NCI-H2081 treated with DMSO at 0.1 percent for 48 hours (cell line): ENCODE measurements at regions not wholly inside any gene's neighbourhood (a gene's known extent, or its start where the extent isn't known, plus 50 kb on each side); places are given as distances from the start of the nearest gene placed in this dataset.
A peak's percentile ranks its signal among the peaks of the same experiment; 100 is the strongest.
"Not testable (repeated sequence)": the region's sequence is repeated elsewhere in the genome, so short reads cannot be mapped to it uniquely, and the experiment has no call there.

ENCODE experiments used
- DNase-seq: peaks from one replicate; lab custom pipeline; 2025; lab: John Stamatoyannopoulos, UW

- no peak for DNase-seq
Measured at GRCh38 chr18:34280000-34280399, 55.3 kb upstream of the NOL4 start.

DNA sequence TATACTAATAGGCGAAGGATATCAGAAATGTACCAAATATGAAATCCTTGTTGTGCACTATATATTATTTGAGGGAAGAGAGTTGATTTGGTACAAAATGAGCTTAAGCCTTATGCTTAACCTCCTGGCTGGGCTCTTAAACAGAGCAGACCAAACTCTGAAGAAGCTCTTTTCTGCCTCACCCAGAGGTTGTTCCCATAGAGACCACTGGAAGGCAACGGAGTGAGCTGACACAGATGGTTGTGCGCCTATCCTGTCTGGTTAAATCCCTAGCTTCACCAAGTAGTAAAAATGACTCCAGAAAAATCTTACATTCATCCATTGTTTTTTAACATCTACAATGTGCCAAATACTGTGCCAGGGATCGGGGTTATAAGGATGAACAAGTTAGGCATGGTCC is 55.9 kb upstream of the NOL4 start:
- no peak for DNase-seq

DNA sequence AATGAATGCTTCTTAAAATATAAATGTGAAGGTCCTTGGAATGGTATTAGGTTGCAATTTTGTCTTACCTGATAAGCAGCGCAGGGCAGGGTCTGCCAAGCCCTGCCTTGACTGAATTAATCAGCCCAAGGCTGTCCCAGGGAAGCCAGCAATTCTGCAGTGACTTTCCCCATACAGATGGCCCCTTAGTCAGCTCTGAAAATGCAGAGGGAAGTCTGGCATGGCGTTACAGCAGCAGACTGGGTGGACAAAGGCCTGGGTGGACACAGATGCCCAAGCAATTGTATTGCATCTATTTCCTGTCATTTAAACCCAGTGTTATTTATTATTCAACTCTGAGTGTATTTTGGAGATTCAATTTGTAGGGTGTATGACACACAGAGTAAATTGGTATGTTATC is 56.6 kb upstream of the NOL4 start:
- peak; percentile 89 for DNase-seq

DNA sequence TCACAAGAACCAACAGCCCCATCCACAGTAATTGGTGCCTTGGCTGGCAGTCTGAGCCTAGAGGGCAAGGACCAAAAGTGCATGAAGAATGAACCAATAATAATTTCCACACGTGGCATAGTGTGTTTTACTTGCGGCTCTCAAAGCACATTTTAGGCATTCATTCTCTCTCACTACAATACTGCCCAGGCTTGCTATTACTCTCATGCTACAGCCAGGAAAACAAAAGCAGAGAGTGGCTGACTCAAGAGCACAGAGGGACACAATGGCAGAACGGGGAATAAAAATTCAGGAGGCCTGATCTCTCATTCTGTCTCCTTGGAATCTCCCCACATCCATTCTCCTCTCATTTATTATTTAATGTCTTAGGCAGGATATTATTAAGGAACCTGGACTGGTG is 57.0 kb upstream of the NOL4 start:
- no peak for DNase-seq

- no peak for DNase-seq
Measured at GRCh38 chr18:34283506-34283905, 58.8 kb upstream of the NOL4 start.

DNA sequence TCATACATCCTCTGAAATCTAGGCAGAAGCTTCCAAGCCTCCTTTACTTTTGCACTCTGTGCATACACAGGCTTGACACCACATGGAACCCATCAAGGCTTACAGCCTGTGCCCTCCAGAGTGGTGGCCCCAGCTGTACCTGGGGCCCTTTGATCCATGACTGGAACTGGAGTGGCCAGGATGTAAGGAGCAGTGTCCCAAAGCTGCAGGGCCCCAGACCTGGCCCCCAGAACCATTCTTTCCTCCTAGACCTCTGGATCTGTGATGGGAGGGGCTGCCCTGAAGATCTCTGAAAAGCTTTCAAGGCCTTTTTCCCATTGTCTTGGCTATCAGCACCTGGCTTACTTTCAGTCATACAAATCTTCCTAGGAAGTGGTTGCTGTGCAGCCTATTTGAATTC is 63.1 kb upstream of the NOL4 start:
- DNase-seq, result no peak

DNA sequence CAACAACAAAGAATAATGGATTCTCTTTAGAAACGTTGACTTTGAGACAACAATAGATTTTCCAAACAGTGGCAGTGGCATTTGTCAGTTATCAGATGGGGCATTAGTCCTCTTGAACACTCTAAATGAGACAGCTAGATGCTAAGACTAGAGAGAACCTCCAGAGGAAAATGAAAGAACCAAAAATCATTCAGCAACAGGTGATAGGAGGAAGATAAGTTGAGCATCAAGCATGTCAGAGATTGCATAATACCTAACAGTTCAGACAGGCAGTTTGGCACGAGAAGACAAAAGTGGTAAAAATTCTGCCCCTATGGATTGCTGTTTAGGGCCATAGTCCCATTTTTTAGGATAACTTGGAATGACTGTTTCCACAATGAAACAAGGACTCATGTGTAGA is 67.9 kb upstream of the NOL4 start:
- no peak for DNase-seq

DNA sequence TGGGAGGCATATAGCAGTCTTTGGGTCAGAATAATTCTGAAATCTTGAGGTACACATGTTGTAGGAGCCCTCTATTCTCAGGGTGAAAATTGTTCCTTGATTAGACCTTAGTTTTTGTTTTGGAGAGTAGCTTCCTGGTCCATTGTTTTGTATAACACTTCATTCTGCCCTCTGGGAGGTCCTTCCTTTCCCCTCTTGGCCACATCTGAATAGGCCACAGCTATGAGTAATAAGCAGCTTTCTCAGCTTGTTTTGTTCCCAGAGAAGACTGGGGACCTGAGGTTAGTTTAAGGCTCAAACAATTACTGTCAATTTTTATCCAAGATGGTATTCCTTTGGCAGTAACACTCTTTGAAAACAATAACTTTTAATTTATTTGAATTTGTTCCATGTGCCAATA is 72.6 kb upstream of the NOL4 start:
- DNase-seq, result no peak

DNA sequence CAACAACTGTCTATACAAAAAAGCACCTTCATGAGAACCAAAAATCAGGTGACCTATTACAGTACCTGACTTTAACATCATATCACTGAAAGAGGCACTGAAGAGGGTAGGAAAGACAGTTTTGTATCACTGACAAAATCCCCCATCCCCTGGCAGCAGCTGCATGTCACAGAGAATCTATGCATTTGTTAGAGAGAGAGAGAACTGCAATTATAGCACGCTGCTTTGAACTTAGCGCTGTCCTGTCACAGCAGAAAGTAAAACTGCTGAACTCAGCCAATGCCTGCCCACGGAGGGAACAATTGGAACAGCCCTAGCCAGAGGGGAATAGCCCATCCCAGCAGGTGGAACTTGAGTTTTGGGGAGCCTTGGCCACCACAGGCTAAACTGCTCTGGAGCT is 75.1 kb upstream of the NOL4 start:
- DNase-seq, result no peak

DNA sequence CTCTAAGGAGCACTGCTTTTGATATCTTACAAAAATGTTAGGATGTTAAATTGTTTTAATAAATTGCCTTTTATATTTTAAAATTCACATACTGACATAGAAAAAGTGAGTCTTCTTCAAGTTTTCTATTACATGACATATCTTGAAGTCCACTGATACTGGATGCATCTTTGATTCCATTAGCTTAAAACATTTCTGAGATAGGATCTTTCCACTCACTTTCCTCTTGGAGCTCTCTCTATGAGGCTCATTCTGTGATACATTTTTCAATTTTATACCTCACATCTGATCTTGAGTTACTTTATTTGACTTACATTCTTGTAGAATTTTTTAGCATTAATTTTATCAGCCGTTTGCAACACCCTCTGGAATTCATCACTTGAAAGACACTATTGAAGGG is 86.8 kb upstream of the NOL4 start:
- no peak for DNase-seq

DNA sequence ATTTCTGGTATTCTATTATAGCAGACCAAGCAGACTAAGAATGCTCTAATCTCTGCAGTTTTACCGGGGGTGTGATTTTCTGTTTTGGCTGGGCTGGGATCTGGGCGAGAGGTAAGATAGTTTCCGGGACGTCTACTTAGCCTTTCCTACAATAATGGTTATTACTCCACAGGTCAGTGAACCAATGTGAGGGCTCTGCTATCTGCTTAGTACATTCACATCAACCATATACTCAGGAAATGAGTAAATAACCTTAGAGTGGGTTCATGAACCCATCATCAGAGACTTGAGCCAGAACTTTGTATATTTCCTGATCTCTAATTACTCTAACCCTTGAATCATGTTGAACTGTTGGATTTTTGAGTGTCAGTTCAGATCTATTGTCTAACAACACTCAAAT is 90.1 kb upstream of the NOL4 start:
- DNase-seq, result no peak

GRCh38 chr18:34315591-34316352 is 91.1 kb upstream of the NOL4 start:
- no peak for DNase-seq

- no peak for DNase-seq
Measured at GRCh38 chr18:34320267-34320666, 95.6 kb upstream of the NOL4 start.

- DNase-seq, result no peak
Measured at GRCh38 chr18:34321066-34321465, 96.4 kb upstream of the NOL4 start.

DNA sequence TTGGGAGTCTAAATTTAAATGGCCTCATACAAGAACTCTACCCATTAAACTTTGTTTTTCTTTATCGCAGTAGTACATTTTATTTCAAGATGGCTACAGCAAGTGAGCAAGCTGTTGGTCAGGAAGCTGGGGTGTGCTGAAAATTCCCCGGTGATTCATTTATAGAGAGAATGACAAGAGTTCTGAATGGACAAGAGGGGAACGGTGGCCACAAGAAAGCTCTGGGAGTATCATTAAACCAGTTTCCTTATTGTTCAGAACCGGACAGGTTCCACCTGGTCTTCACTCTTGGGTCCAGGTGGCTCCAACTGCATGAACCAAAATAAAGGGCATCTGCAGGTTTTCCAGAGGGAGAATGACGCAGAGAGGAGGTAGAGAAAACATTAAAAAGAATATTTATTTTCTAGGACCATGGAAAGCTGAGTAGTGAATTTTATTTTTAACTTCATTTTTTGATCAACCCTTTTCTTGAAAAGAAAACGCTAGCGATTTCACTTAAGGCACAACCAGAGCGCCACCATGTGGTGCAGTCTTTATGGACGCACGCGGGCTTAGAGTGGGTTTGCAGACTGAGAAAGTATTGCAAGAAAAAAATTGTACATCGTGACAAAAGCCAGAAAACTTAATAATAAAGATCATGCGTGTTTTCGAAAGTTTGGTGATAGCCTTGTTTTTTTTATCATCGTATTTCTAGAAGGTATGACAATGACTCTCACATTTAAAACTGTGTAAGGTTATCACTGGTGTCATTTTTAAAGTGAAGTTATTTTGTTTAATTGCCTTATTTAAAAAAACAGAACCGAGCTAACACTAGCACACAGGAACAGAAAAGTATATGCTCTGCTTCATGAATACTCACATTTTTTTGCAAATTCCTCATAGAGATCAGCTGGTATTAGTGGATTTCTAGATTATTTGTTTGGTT is 97.9 kb upstream of the NOL4 start:
- DNase-seq, result peak; percentile 52

DNA sequence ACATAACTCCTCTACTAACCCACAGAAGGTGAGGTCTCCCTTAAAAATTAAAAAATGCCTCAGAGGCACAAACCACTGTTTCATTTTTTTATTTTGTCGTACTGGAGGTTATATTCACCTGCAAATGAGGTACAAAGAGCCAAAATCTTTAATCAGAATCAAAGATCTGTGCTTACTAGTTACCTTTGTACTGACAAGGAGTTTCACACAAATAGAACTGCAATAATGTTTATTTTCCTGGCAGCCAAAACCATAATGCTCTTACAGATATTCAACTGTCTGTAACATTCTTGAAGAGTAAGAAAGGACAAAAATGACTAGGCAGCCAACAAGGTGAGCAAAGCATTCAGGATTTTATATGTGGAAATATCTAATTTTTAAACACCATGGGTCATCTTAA is 105.1 kb upstream of the NOL4 start:
- DNase-seq, result no peak

- DNase-seq, result no peak
Measured at GRCh38 chr18:34330308-34330707, 105.6 kb upstream of the NOL4 start.

DNA sequence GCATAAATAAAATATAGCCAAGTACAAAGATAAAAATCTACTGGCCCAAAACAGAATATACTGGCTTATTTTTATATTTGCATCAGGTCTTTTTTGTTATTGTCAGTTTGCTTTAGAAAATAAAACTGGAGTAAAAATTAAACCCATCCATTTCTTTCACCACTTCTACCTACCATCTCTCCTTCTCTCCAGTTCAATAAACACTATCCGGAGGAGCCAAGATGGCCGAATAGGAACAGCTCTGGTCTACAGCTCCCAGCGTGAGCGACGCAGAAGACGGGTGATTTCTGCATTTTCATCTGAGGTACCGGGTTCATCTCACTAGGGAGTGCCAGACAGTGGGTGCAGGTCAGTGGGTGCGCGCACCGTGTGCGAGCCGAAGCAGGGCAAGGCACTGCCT is 106.2 kb upstream of the NOL4 start:
- DNase-seq, result not testable (repeated sequence)

DNA sequence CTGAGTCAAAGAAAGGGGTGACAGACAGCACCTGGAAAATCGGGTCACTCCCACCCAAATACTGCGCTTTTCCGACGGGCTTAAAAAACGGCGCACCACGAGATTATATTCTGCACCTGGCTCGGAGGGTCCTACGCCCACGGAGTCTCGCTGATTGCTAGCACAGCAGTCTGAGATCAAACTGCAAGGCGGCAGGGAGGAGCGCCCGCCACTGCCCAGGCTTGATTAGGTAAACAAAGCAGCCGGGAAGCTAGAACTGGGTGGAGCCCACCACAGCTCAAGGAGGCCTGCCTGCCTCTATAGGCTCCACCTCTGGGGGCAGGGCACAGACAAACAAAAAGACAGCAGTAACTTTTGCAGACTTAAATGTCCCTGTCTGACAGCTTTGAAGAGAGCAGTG is 106.6 kb upstream of the NOL4 start:
- DNase-seq, result not testable (repeated sequence)

DNA sequence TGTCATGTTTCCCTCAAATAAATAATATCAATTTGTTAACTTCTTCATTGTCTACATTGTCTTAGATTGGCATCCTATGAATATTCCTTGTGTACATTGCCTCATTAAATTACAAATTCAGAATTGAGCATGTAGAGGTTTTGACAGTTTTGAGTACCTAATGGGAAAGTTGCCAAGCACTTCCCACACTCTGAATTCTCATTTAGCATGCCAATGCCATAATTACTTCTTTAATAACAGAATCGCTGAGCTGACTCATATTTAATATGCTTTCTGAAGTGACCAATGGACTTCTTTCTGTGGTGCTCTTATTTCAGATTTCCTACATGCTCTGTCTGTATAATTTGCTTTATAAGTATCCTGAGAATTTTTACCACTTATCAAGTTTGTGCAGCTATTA is 114.4 kb upstream of the NOL4 start:
- DNase-seq, result peak; percentile 83

- DNase-seq, result no peak
Measured at GRCh38 chr18:34342960-34343359, 118.2 kb upstream of the NOL4 start.

DNA sequence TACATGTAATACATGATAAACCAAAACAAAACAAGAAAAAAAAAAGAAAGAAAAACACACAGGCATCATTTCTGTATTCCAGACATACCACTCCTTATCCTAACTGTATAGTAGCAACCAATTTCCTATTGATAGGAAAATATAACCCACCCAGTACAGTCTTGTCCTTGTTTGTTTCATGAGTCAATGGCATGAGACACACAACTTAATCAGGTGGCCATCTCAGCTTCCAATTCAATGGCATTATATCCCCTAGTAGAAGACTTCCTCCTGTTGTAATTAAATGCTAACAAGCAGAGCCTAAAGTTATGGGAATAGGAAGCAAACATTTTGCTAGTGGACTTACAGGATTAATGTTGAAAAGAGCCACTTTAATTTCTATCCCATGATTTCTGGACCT is 121.0 kb upstream of the NOL4 start:
- DNase-seq, result no peak

- DNase-seq, result no peak
Measured at GRCh38 chr18:34350778-34351177, 126.1 kb upstream of the NOL4 start.
